ENCODE measurements at regions not wholly inside any gene's neighbourhood (a gene's known extent, or its start where the extent isn't known, plus 50 kb on each side); places are given as distances from the start of the nearest gene placed in this dataset.
A peak's percentile ranks its signal among the peaks of the same experiment; 100 is the strongest.

- no peak for TF ChIP-seq CTCF (IDR thresholded peaks at IDR 0.05; ENCODE audit: insufficient read depth, low read depth, low read length, missing control alignments)
- DNase-seq (ENCODE audit: low read depth) = no peak
- no peak overlapping the region for H3K4me3 ChIP-seq (ENCODE audit: low read length)
Measured at GRCh38 chrX:30067677-30068076, 147.7 kb upstream of the MAGEB2 start.

- H3K4me3 ChIP-seq (ENCODE audit: low read length) = no peak overlapping the region
- no peak for DNase-seq (ENCODE audit: low read depth)
- no peak for TF ChIP-seq CTCF (IDR thresholded peaks at IDR 0.05; ENCODE audit: insufficient read depth, low read depth, low read length, missing control alignments)
Measured at GRCh38 chrX:30085571-30085970, 129.8 kb upstream of the MAGEB2 start.

- H3K4me3 ChIP-seq (ENCODE audit: low read length) = no peak overlapping the region
- no peak for DNase-seq (ENCODE audit: low read depth)
- no peak for TF ChIP-seq CTCF (IDR thresholded peaks at IDR 0.05; ENCODE audit: insufficient read depth, low read depth, low read length, missing control alignments)
Measured at GRCh38 chrX:30111431-30111830, 103.9 kb upstream of the MAGEB2 start.

GRCh38 chrX:30141966-30142365, 73.4 kb upstream of the MAGEB2 start:
- H3K4me3 ChIP-seq (ENCODE audit: low read length) = no peak overlapping the region
- peak; percentile 25 for TF ChIP-seq CTCF (IDR thresholded peaks at IDR 0.05; ENCODE audit: insufficient read depth, low read depth, low read length, missing control alignments)
- DNase-seq (ENCODE audit: low read depth) = peak; percentile 36

GRCh38 chrX:30144221-30144620, 71.1 kb upstream of the MAGEB2 start:
- no peak for TF ChIP-seq CTCF (IDR thresholded peaks at IDR 0.05; ENCODE audit: insufficient read depth, low read depth, low read length, missing control alignments)
- no peak overlapping the region for H3K4me3 ChIP-seq (ENCODE audit: low read length)
- no peak for DNase-seq (ENCODE audit: low read depth)

GRCh38 chrX:30144971-30145731, 70.2 kb upstream of the MAGEB2 start:
- TF ChIP-seq CTCF (IDR thresholded peaks at IDR 0.05; ENCODE audit: insufficient read depth, low read depth, low read length, missing control alignments) = no peak
- DNase-seq (ENCODE audit: low read depth) = no peak
- H3K4me3 ChIP-seq (ENCODE audit: low read length) = no peak overlapping the region

Measured in epithelial cell of esophagus (primary cell).